NT2/D1 (cell line): ENCODE measurements at regions not wholly inside any gene's neighbourhood (a gene's known extent, or its start where the extent isn't known, plus 50 kb on each side); places are given as distances from the start of the nearest gene placed in this dataset.

Experiments
- DNase-seq: peaks from one replicate; pipeline ENCODE4 v3.0.0-alpha.2; 2011; ENCODE audit warnings: low read depth, low spot score
- H3K27me3 ChIP-seq: 2 replicates; pipeline ENCODE4 v1.6.0; 2011; ENCODE audit warnings: mild to moderate bottlenecking; ENCODE audit not compliant: insufficient read length, insufficient read depth
- H3K36me3 ChIP-seq: 2 replicates; pipeline ENCODE4 v1.6.1; 2011; ENCODE audit warnings: mild to moderate bottlenecking, low read length, mixed read lengths; ENCODE audit not compliant: insufficient read depth, insufficient read length
- H3K4me1 ChIP-seq: 2 replicates; pipeline ENCODE4 v1.5.1; 2011; ENCODE audit not compliant: insufficient read depth, insufficient read length
- H3K4me3 ChIP-seq: 2 replicates; pipeline ENCODE4 v1.5.1; 2011; ENCODE audit warnings: low read depth; ENCODE audit not compliant: insufficient read length
- H3K9ac ChIP-seq: 2 replicates; pipeline ENCODE4 v1.6.0; 2011; ENCODE audit warnings: low read depth; ENCODE audit not compliant: insufficient read length
- H3K9me3 ChIP-seq: 2 replicates; pipeline ENCODE4 v1.5.1; 2011; ENCODE audit warnings: mild to moderate bottlenecking, low read length; ENCODE audit not compliant: insufficient read depth
- SUZ12 ChIP-seq: IDR thresholded peaks from 2 replicates; pipeline ENCODE4 v1.6.1; 2011; ENCODE audit not compliant: insufficient read length, insufficient read depth; ENCODE audit errors: extremely low read depth
- YY1 ChIP-seq: IDR thresholded peaks from 2 replicates; pipeline ENCODE4 v1.6.1; 2011; ENCODE audit not compliant: insufficient read length, insufficient read depth
- ZNF274 ChIP-seq: IDR thresholded peaks from 2 replicates; pipeline ENCODE4 v1.6.1; 2011; ENCODE audit warnings: mild to moderate bottlenecking, low read depth, low read length

GRCh38 chr16:75911896-75912295 lies 185.6 kb upstream of the CPHXL start:
- H3K9me3 ChIP-seq, result no peaks in the 10 kb centered on the region
- H3K4me3 ChIP-seq, result no peak overlapping the region
- no peaks in the 10 kb centered on the region for H3K36me3 ChIP-seq
- no peak overlapping the region for H3K9ac ChIP-seq
- H3K27me3 ChIP-seq, result no peaks in the 10 kb centered on the region
- no peaks in the 10 kb centered on the region for H3K4me1 ChIP-seq
- no peak for DNase-seq
- TF ChIP-seq ZNF274, result no peak
- no peak for TF ChIP-seq YY1
- no peak for TF ChIP-seq SUZ12

GRCh38 chr16:75913958-75914357 lies 187.7 kb upstream of the CPHXL start:
- Histone ChIP-seq H3K36me3 (no peaks in the 10 kb centered on the region), H3K4me3 (no peak overlapping the region), H3K27me3 (peaks cover 5% of the 10 kb centered on the region), H3K9me3 (no peaks in the 10 kb centered on the region), H3K4me1 (no peaks in the 10 kb centered on the region), H3K9ac (no peak overlapping the region)
- TF ChIP-seq ZNF274 (no peak), YY1 (no peak), SUZ12 (no peak)
- DNase-seq, result no peak

- DNase-seq, result no peak
- H3K4me3 ChIP-seq, result no peak overlapping the region
- no peak overlapping the region for H3K9ac ChIP-seq
- H3K4me1 ChIP-seq, result no peaks in the 10 kb centered on the region
- no peaks in the 10 kb centered on the region for H3K36me3 ChIP-seq
- TF ChIP-seq ZNF274, result no peak
- no peak for TF ChIP-seq YY1
- H3K9me3 ChIP-seq, result no peaks in the 10 kb centered on the region
- H3K27me3 ChIP-seq, result peaks cover 8% of the 10 kb centered on the region
Measured at GRCh38 chr16:75916451-75916850, 190.2 kb upstream of the CPHXL start.

GRCh38 chr16:75918109-75918508 lies 191.8 kb upstream of the CPHXL start:
- H3K9me3 ChIP-seq, result no peaks in the 10 kb centered on the region

GRCh38 chr16:75919664-75920063 lies 193.4 kb upstream of the CPHXL start:
- Histone ChIP-seq H3K4me3 (no peak overlapping the region), H3K4me1 (no peaks in the 10 kb centered on the region), H3K36me3 (no peaks in the 10 kb centered on the region), H3K9me3 (no peaks in the 10 kb centered on the region), H3K27me3 (peaks cover 39% of the 10 kb centered on the region), H3K9ac (no peak overlapping the region)
- no peak for TF ChIP-seq YY1
- TF ChIP-seq ZNF274, result no peak
- TF ChIP-seq SUZ12, result no peak
- DNase-seq, result no peak

More at GRCh38 chr16:75918109-75918508, 191.8 kb upstream of the CPHXL start:
- Histone ChIP-seq H3K4me1 (no peaks in the 10 kb centered on the region), H3K4me3 (no peak overlapping the region), H3K9ac (no peak overlapping the region), H3K27me3 (peaks cover 23% of the 10 kb centered on the region), H3K36me3 (no peaks in the 10 kb centered on the region)
- TF ChIP-seq ZNF274 (no peak), SUZ12 (no peak), YY1 (no peak)
- no peak for DNase-seq

- Histone ChIP-seq H3K36me3 (no peaks in the 10 kb centered on the region), H3K27me3 (peaks cover 55% of the 10 kb centered on the region), H3K4me3 (no peak overlapping the region), H3K9me3 (no peaks in the 10 kb centered on the region), H3K9ac (no peak overlapping the region), H3K4me1 (no peaks in the 10 kb centered on the region)
- no peak for TF ChIP-seq YY1
- no peak for TF ChIP-seq SUZ12
- no peak for TF ChIP-seq ZNF274
- no peak for DNase-seq
Measured at GRCh38 chr16:75921281-75921680, 195.0 kb upstream of the CPHXL start.

GRCh38 chr16:75922250-75922649 lies 196.0 kb upstream of the CPHXL start:
- no peak overlapping the region for H3K4me3 ChIP-seq

More at GRCh38 chr16:75922250-75922649, 196.0 kb upstream of the CPHXL start:
- Histone ChIP-seq H3K36me3 (no peaks in the 10 kb centered on the region), H3K4me1 (no peaks in the 10 kb centered on the region), H3K9ac (no peak overlapping the region), H3K27me3 (peaks cover 61% of the 10 kb centered on the region), H3K9me3 (no peaks in the 10 kb centered on the region)
- no peak for TF ChIP-seq YY1
- TF ChIP-seq SUZ12, result no peak
- no peak for TF ChIP-seq ZNF274
- DNase-seq, result no peak
